Testis (tissue), 2 donors: ENCODE measurements at regions not wholly inside any gene's neighbourhood (a gene's known extent, or its start where the extent isn't known, plus 50 kb on each side); places are given as distances from the start of the nearest gene placed in this dataset.

Experiments used
- CTCF ChIP-seq, 3 experiments: fragments of 450-650 bp in 2 of 3; fragments of 200-600 bp in 1 of 3; sonication (generic) in 1 of 3; IDR thresholded peaks; one replicate each; pipeline ENCODE4 v1.5.1; 2016 to 2019; ENCODE audit warnings: antibody characterized with exemption in 3 of 3, mild to moderate bottlenecking in 2 of 3, moderate library complexity in 1 of 3
- POLR2A ChIP-seq: fragments of 450-650 bp; IDR thresholded peaks from one replicate; pipeline ENCODE4 v1.6.1; 2017; ENCODE audit warnings: antibody characterized with exemption, mild to moderate bottlenecking, moderate library complexity

DNA sequence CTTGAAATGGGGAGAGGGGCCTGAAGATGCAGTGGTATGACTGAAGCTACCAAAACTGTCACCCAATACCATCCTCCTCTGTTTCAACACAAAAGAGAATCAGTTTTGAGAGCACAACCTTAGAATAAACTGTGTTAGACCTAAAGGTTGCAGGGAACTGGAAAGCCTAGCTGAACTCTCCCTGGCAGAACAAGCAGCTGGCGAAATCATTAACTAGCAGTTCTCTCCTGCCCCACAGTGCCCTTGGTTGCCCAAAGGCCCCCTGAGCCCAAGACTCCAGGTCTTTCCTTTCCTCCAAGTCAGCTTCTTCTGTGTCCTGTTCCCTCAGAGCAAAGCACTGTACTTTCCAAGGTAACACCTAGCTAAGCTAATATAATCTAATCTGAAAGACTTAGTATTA, 135.4 kb upstream of the SLC30A5 start:
- TF ChIP-seq CTCF (IDR thresholded peaks at IDR 0.05) (no peak), POLR2A (no peak)
